HepG2 (cell line): ENCODE measurements at regions not wholly inside any gene's neighbourhood (a gene's known extent, or its start where the extent isn't known, plus 50 kb on each side); places are given as distances from the start of the nearest gene placed in this dataset.

Experiments used
- ATAC-seq: fragments of 200-7000 bp; cut with Tn5 transposase; 3 replicates; pipeline ENCODE4 v1.9.1; 2020; ENCODE audit warnings: mild to moderate bottlenecking, moderate library complexity
- BruUV-seq: library from RNA; stranded (reverse); fragments of 400-500 nt; replicated peaks from 2 replicates; lab custom pipeline; 2021; lab: Mats Ljungman, UMichigan
- CTCF ChIA-PET: fragments of 300-600 bp; formaldehyde crosslinking; extraction: SDS; loops from one replicate; lab custom pipeline; 2021; ENCODE audit warnings: low total read pairs, inconsistent platforms, low intra/inter-chr PET ratio; lab: Yijun Ruan, JAX
- POLR2A ChIA-PET: fragments of 350-600 bp; sonication (Branson Sonifier 250); formaldehyde crosslinking; loops from one replicate; lab custom pipeline; 2020; ENCODE audit warnings: antibody characterized with exemption, inconsistent platforms; lab: Yijun Ruan, JAX
- DNase-seq: peaks from one replicate; pipeline ENCODE4 v3.0.0-alpha.2; 2015; ENCODE audit warnings: low spot score
- FAIRE-seq: peaks from 3 replicates; lab custom pipeline; 2011; peaks lifted over from hg19 to GRCh38; lab: Jason Lieb, UNC
- H2AFZ ChIP-seq: one replicate; pipeline ENCODE4 v1.6.1; 2011; ENCODE audit warnings: low read length, inconsistent platforms
- H3K27ac ChIP-seq: fragments of 300-600 bp; 3 replicates; pipeline ENCODE4 v1.8.0; 2011; ENCODE audit warnings: mixed run types, mild to moderate bottlenecking, mixed read lengths, low read length, inconsistent platforms; ENCODE audit not compliant: insufficient read depth; ENCODE audit errors: extremely low read length
- H3K27me3 ChIP-seq, 2 experiments: fragments of 200-600 bp in 1 of 2; 2 replicates in 1 of 2; 3 replicates in 1 of 2; pipeline versions ENCODE4 v1.6.0 to v1.8.0; 2011; ENCODE audit warnings: low read length in 2 of 2, mild to moderate bottlenecking in 2 of 2, moderate library complexity in 2 of 2, inconsistent platforms in 1 of 2; ENCODE audit not compliant: insufficient read depth in 2 of 2, control insufficient read depth in 1 of 2
- H3K36me3 ChIP-seq, 2 experiments: fragments of 200-600 bp in 1 of 2; replicated peaks in 1 of 2; 2 replicates in 1 of 2; 3 replicates in 1 of 2; pipeline versions ENCODE4 v1.5.1 to v1.8.0; 2011; ENCODE audit warnings: low read length in 2 of 2, inconsistent platforms in 1 of 2; ENCODE audit not compliant: insufficient read depth in 2 of 2, control insufficient read depth in 1 of 2
- H3K4me1 ChIP-seq: 2 replicates; pipeline ENCODE4 v1.5.1; 2012; ENCODE audit warnings: low read length, inconsistent platforms; ENCODE audit not compliant: insufficient read depth
- H3K4me2 ChIP-seq: 2 replicates; pipeline ENCODE4 v1.6.0; 2011; ENCODE audit warnings: low read depth, low read length, inconsistent platforms
- H3K4me3 ChIP-seq, 3 experiments: fragments of 200-600 bp in 1 of 3; sonication (generic), shearing (Covaris generic) in 1 of 3; replicated peaks in 1 of 3; 2 replicates each; pipeline ENCODE4 v1.5.1; 2011 to 2016; ENCODE audit warnings: low read length in 3 of 3, inconsistent platforms in 2 of 3, low read depth in 2 of 3, mild to moderate bottlenecking in 2 of 3, control low read depth in 1 of 3, mixed read lengths in 1 of 3; ENCODE audit not compliant: insufficient read depth in 1 of 3
- H3K79me2 ChIP-seq: one replicate; pipeline ENCODE4 v1.6.1; 2011; ENCODE audit warnings: low read length, inconsistent platforms; ENCODE audit not compliant: insufficient read depth
- H3K9ac ChIP-seq: 2 replicates; pipeline ENCODE4 v1.6.0; 2011; ENCODE audit warnings: mild to moderate bottlenecking, low read depth, low read length, inconsistent platforms; ENCODE audit not compliant: insufficient read depth
- H3K9me3 ChIP-seq: 2 replicates; pipeline ENCODE4 v1.5.1; 2012; ENCODE audit warnings: mild to moderate bottlenecking, low read length
- H4K20me1 ChIP-seq: 2 replicates; pipeline ENCODE4 v1.6.0; 2011; ENCODE audit warnings: inconsistent platforms, mild to moderate bottlenecking, low read length, moderate library complexity; ENCODE audit not compliant: insufficient read depth
- BCLAF1 ChIP-seq: fragments of 450-650 bp; IDR thresholded peaks from 2 replicates; pipeline ENCODE4 v1.6.1; 2017; ENCODE audit warnings: mild to moderate bottlenecking
- CTCF ChIP-seq: sonication (generic); formaldehyde crosslinking; IDR thresholded peaks from 2 replicates; pipeline ENCODE4 v1.5.0; 2020; ENCODE audit warnings: mild to moderate bottlenecking, missing genetic modification reagents, moderate library complexity
- HOXA5 ChIP-seq: sonication (generic); formaldehyde crosslinking; IDR thresholded peaks from 2 replicates; pipeline ENCODE4 v1.4.0; 2020; ENCODE audit warnings: missing genetic modification reagents
- MED8 ChIP-seq: sonication (generic); formaldehyde crosslinking; IDR thresholded peaks from 2 replicates; pipeline ENCODE4 v1.8.1; 2023; ENCODE audit warnings: mild to moderate bottlenecking, missing genetic modification reagents; ENCODE audit not compliant: insufficient replicate concordance
- NCOA5 ChIP-seq: sonication (generic); formaldehyde crosslinking; IDR thresholded peaks from 2 replicates; pipeline ENCODE4 v1.4.0; 2020; ENCODE audit warnings: missing genetic modification reagents
- PATZ1 ChIP-seq: sonication (generic); formaldehyde crosslinking; IDR thresholded peaks from 2 replicates; pipeline ENCODE4 v1.4.0; 2020; ENCODE audit warnings: missing genetic modification reagents
- PHF8 ChIP-seq: sonication (generic); formaldehyde crosslinking; IDR thresholded peaks from 2 replicates; pipeline ENCODE4 v1.5.0; 2020; ENCODE audit warnings: missing genetic modification reagents
- RBFOX2 ChIP-seq: fragments of 200-400 bp; formaldehyde crosslinking; IDR thresholded peaks from 2 replicates; pipeline ENCODE4 v1.6.1; 2017; ENCODE audit warnings: low read depth, mild to moderate bottlenecking, low read length
- RBM39 ChIP-seq: fragments of 200-400 bp; formaldehyde crosslinking; IDR thresholded peaks from one replicate; pipeline ENCODE4 v1.6.1; 2018; ENCODE audit warnings: antibody characterized with exemption, mild to moderate bottlenecking, low read depth, low read length; ENCODE audit not compliant: poor library complexity, severe bottlenecking
- SIN3B ChIP-seq: fragments of 150-350 bp; IDR thresholded peaks from 2 replicates; pipeline ENCODE4 v1.6.1; 2014; ENCODE audit warnings: low read length
- SRF ChIP-seq: IDR thresholded peaks from 2 replicates; pipeline ENCODE4 v1.6.1; 2011; ENCODE audit warnings: mild to moderate bottlenecking, low read depth, low read length, moderate library complexity
- SRSF1 ChIP-seq: fragments of 200-400 bp; formaldehyde crosslinking; optimal IDR thresholded peaks from 2 replicates; pipeline ENCODE3; 2017; ENCODE audit warnings: mild to moderate bottlenecking, low read depth, low read length, moderate library complexity
- ZFP91 ChIP-seq: sonication (generic); formaldehyde crosslinking; IDR thresholded peaks from 2 replicates; pipeline ENCODE4 v1.9.0; 2022; ENCODE audit warnings: missing genetic modification reagents, mild to moderate bottlenecking, borderline replicate concordance
- ZNF343 ChIP-seq: sonication (generic); formaldehyde crosslinking; IDR thresholded peaks from 2 replicates; pipeline ENCODE4 v1.4.0; 2020; ENCODE audit warnings: mild to moderate bottlenecking, missing genetic modification reagents
- WGBS: methylation state at CpG from one replicate; pipeline ENCODE4 v1.1.6; 2017; ENCODE audit warnings: low lambda C conversion rate; 5-methylcytosine and 5-hydroxymethylcytosine counted together
- in situ Hi-C: cut with HindIII; loops from 2 replicates; pipeline ENCODE4 v1.10.0; 2017; ENCODE audit warnings: low pct_unique_long_range_greater_than_20kb; ENCODE audit not compliant: extremely low pct_ligation_motif_present
- intact Hi-C: fragments of 100-400 bp; cut with micrococcal nuclease; formaldehyde crosslinking; loops from one replicate; pipeline ENCODE4 v1.10.0; 2022; ENCODE audit not compliant: unreplicated experiment

- TF ChIP-seq HOXA5 (CRISPR knock-in tag) (no peak), NCOA5 (no peak), ZFP91 (CRISPR knock-in tag) (peak; percentile 31; the same call in 1 of the 2 replicates), ZNF343 (CRISPR knock-in tag) (no peak), RBM39 (no peak), SRF (no peak), PHF8 (0 out of 2 replicates have a peak, but pooled peaks have one; percentile 29), SRSF1 (no peak), CTCF (CRISPR knock-in tag) (peak; percentile 59)
These were observed 100.6 kb downstream of the CRYAA start (continued) for GRCh38 chr21:43269440-43269839.

GRCh38 chr21:43268804-43269186 lies 100.0 kb downstream of the CRYAA start:
- H3K4me2 ChIP-seq = no peak overlapping the region
- in situ Hi-C loops (no loop called here), intact Hi-C loops (no loop called here)
- DNase-seq (no peak), ATAC-seq (no peak), FAIRE-seq (no peak)
- ChIA-PET POLR2A (interaction anchor here (0.9 to 3.3 kb wide), 4 partner anchors 14 to 77 kb away, joined by 3 to 17 read pairs (median 4); no protein-coding TSS in a partner anchor), CTCF (no interaction called here)
- H3K79me2 ChIP-seq = no peaks in the 10 kb centered on the region
- no TSS peak for BruUV-seq
- H3K9ac ChIP-seq = no peak overlapping the region
- H3K27me3 ChIP-seq = peaks cover 4 to 18% of the 10 kb centered on the region in 2 experiments
- H3K9me3 ChIP-seq = no peaks in the 10 kb centered on the region
- WGBS = 84% methylated on average over 5 of the region's 12 CpGs
- no peaks in the 10 kb centered on the region for H3K36me3 ChIP-seq
- no peak overlapping the region for H3K4me3 ChIP-seq
- no peaks in the 10 kb centered on the region for H4K20me1 ChIP-seq
- H3K4me1 ChIP-seq = peaks cover 64% of the 10 kb centered on the region
- H3K27ac ChIP-seq = no peak overlapping the region
- H2AFZ ChIP-seq = no peak overlapping the region
- TF ChIP-seq BCLAF1 = no peak
- TF ChIP-seq MED8 (CRISPR knock-in tag) = no peak
- TF ChIP-seq RBFOX2 = no peak
- TF ChIP-seq SIN3B = no peak
- TF ChIP-seq PATZ1 (CRISPR knock-in tag) = peak; percentile 38; the same call in 1 of the 2 replicates
